ENCODE measurements at regions not wholly inside any gene's neighbourhood (a gene's known extent, or its start where the extent isn't known, plus 50 kb on each side); places are given as distances from the start of the nearest gene placed in this dataset.
"Not testable (repeated sequence)": the region's sequence is repeated elsewhere in the genome, so short reads cannot be mapped to it uniquely, and the experiment has no call there.

GRCh38 chr3:74135808-74136207 is 478.7 kb downstream of the CNTN3 start:
- no peak for DNase-seq (ENCODE audit: extremely low spot score, unreplicated experiment)
- Mint-ChIP-seq H3K9me3 (ENCODE audit: unreplicated experiment) (peaks cover 9% of the 10 kb centered on the region), H3K4me1 (ENCODE audit: unreplicated experiment) (peaks cover 2% of the 10 kb centered on the region), H3K27me3 (ENCODE audit: unreplicated experiment) (peaks cover 17% of the 10 kb centered on the region), H3K4me3 (ENCODE audit: unreplicated experiment) (no peak overlapping the region), H3K27ac (ENCODE audit: unreplicated experiment) (no peak overlapping the region), H3K36me3 (ENCODE audit: unreplicated experiment) (no peaks in the 10 kb centered on the region)
- no peak for TF ChIP-seq CTCF (IDR thresholded peaks at IDR 0.05)

- Mint-ChIP-seq H3K9me3 (ENCODE audit: unreplicated experiment) (peaks cover 17% of the 10 kb centered on the region), H3K4me3 (ENCODE audit: unreplicated experiment) (no peak overlapping the region), H3K36me3 (ENCODE audit: unreplicated experiment) (no peaks in the 10 kb centered on the region), H3K27me3 (ENCODE audit: unreplicated experiment) (peaks cover 13% of the 10 kb centered on the region), H3K4me1 (ENCODE audit: unreplicated experiment) (peaks cover 2% of the 10 kb centered on the region), H3K27ac (ENCODE audit: unreplicated experiment) (no peak overlapping the region)
- DNase-seq (ENCODE audit: extremely low spot score, unreplicated experiment): no peak
- no peak for TF ChIP-seq CTCF (IDR thresholded peaks at IDR 0.05)
Measured at GRCh38 chr3:74134831-74135230, 479.6 kb downstream of the CNTN3 start.

- H3K27ac Mint-ChIP-seq (ENCODE audit: unreplicated experiment); H3K4me1 Mint-ChIP-seq (ENCODE audit: unreplicated experiment); H3K27me3 Mint-ChIP-seq (ENCODE audit: unreplicated experiment); H3K36me3 Mint-ChIP-seq (ENCODE audit: unreplicated experiment); H3K4me3 Mint-ChIP-seq (ENCODE audit: unreplicated experiment); DNase-seq (ENCODE audit: extremely low spot score, unreplicated experiment): not testable (repeated sequence)
- peaks cover 21% of the 10 kb centered on the region for H3K9me3 Mint-ChIP-seq (ENCODE audit: unreplicated experiment)
Measured at GRCh38 chr3:74131546-74132328, 482.7 kb downstream of the CNTN3 start.

- no peak overlapping the region for H3K27ac Mint-ChIP-seq (ENCODE audit: unreplicated experiment)
- no peak for DNase-seq (ENCODE audit: extremely low spot score, unreplicated experiment)
- no peaks in the 10 kb centered on the region for H3K27me3 Mint-ChIP-seq (ENCODE audit: unreplicated experiment)
- peaks cover 6% of the 10 kb centered on the region for H3K4me1 Mint-ChIP-seq (ENCODE audit: unreplicated experiment)
- H3K9me3 Mint-ChIP-seq (ENCODE audit: unreplicated experiment): peaks cover 21% of the 10 kb centered on the region
- TF ChIP-seq CTCF (IDR thresholded peaks at IDR 0.05): no peak
- no peak overlapping the region for H3K4me3 Mint-ChIP-seq (ENCODE audit: unreplicated experiment)
- no peaks in the 10 kb centered on the region for H3K36me3 Mint-ChIP-seq (ENCODE audit: unreplicated experiment)
Measured at GRCh38 chr3:74129611-74130010, 484.8 kb downstream of the CNTN3 start.

- H3K36me3 Mint-ChIP-seq (ENCODE audit: unreplicated experiment): no peaks in the 10 kb centered on the region
- no peak for TF ChIP-seq CTCF (IDR thresholded peaks at IDR 0.05)
- peaks cover 21% of the 10 kb centered on the region for H3K9me3 Mint-ChIP-seq (ENCODE audit: unreplicated experiment)
- H3K4me1 Mint-ChIP-seq (ENCODE audit: unreplicated experiment): peaks cover 9% of the 10 kb centered on the region
- H3K27ac Mint-ChIP-seq (ENCODE audit: unreplicated experiment): no peak overlapping the region
- no peak overlapping the region for H3K4me3 Mint-ChIP-seq (ENCODE audit: unreplicated experiment)
- DNase-seq (ENCODE audit: extremely low spot score, unreplicated experiment): no peak
- H3K27me3 Mint-ChIP-seq (ENCODE audit: unreplicated experiment): no peaks in the 10 kb centered on the region
Measured at GRCh38 chr3:74129056-74129455, 485.4 kb downstream of the CNTN3 start.

Data from osteocyte (in vitro differentiated cells).